Caco-2 (cell line): ENCODE measurements at regions not wholly inside any gene's neighbourhood (a gene's known extent, or its start where the extent isn't known, plus 50 kb on each side); places are given as distances from the start of the nearest gene placed in this dataset.

Experiments
- BruUV-seq: library from RNA; stranded (reverse); fragments of 400-500 nt; replicated peaks from 2 replicates; lab custom pipeline; 2021; lab: Mats Ljungman, UMichigan
- CTCF ChIA-PET: fragments of 300-600 bp; sonication (Branson Sonifier 250); formaldehyde crosslinking; loops from one replicate; lab custom pipeline; 2022; ENCODE audit warnings: antibody characterized with exemption; lab: Charles Lee
- POLR2A ChIA-PET: fragments of 300-600 bp; sonication (Branson Sonifier 250); formaldehyde crosslinking; loops from one replicate; lab custom pipeline; 2022; ENCODE audit warnings: antibody characterized with exemption; lab: Charles Lee
- DNase-seq, 2 experiments: peaks; one replicate each; pipeline versions ENCODE4 v3.0.0 to v3.0.0-alpha.2; 2020 to 2022
- H3K27me3 ChIP-seq: replicated peaks from 2 replicates; pipeline ENCODE4 v1.6.0; 2011; ENCODE audit warnings: low read length; ENCODE audit not compliant: control insufficient read depth, insufficient read depth
- H3K36me3 ChIP-seq: 2 replicates; pipeline ENCODE4 v1.5.1; 2011; ENCODE audit warnings: low read length; ENCODE audit not compliant: control insufficient read depth, insufficient read depth
- H3K4me1 ChIP-seq: fragments of 250-450 bp; sonication (Bioruptor Pico); 2 replicates; pipeline ENCODE4 v1.5.1; 2020; ENCODE audit warnings: mild to moderate bottlenecking
- H3K4me3 ChIP-seq: 2 replicates; pipeline ENCODE4 v1.5.1; 2011; ENCODE audit warnings: low read depth, mild to moderate bottlenecking, control low read depth, low read length
- H3K9me3 ChIP-seq: fragments of 250-450 bp; sonication (Bioruptor Pico); 2 replicates; pipeline ENCODE4 v1.5.1; 2020; ENCODE audit warnings: mild to moderate bottlenecking, moderate library complexity
- H3K27ac Mint-ChIP-seq: one replicate; pipeline ENCODE4 v1.8.0; 2022; ENCODE audit warnings: mixed read lengths; ENCODE audit not compliant: unreplicated experiment
- H3K27me3 Mint-ChIP-seq: one replicate; pipeline ENCODE4 v1.8.0; 2022; ENCODE audit warnings: mixed read lengths; ENCODE audit not compliant: insufficient read depth, unreplicated experiment
- H3K36me3 Mint-ChIP-seq: one replicate; pipeline ENCODE4 v1.8.0; 2022; ENCODE audit warnings: mild to moderate bottlenecking, mixed read lengths; ENCODE audit not compliant: insufficient read depth, unreplicated experiment
- H3K4me1 Mint-ChIP-seq: one replicate; pipeline ENCODE4 v1.8.0; 2022; ENCODE audit warnings: low read depth, mixed read lengths; ENCODE audit not compliant: unreplicated experiment
- H3K4me3 Mint-ChIP-seq: one replicate; pipeline ENCODE4 v1.8.0; 2022; ENCODE audit warnings: mild to moderate bottlenecking, moderate library complexity, mixed read lengths; ENCODE audit not compliant: unreplicated experiment
- H3K9me3 Mint-ChIP-seq: one replicate; pipeline ENCODE4 v1.8.0; 2022; ENCODE audit warnings: mixed read lengths; ENCODE audit not compliant: unreplicated experiment
- intact Hi-C: fragments of 100-400 bp; cut with micrococcal nuclease; formaldehyde crosslinking; loops from one replicate; pipeline ENCODE4 v1.10.0; 2022; ENCODE audit not compliant: unreplicated experiment
- TF ChIP-seq, protein P1 (sequence below), 2 experiments: fragments of 200-600 bp in 1 of 2; IDR thresholded peaks; 1 replicate in 1 of 2; 2 replicates in 1 of 2; pipeline versions ENCODE4 v1.5.1 to v1.8.0; 2011 to 2022; ENCODE audit warnings: antibody characterized with exemption in 1 of 2, control low read depth in 1 of 2, inconsistent platforms in 1 of 2, low read depth in 1 of 2, low read length in 1 of 2, mild to moderate bottlenecking in 1 of 2, moderate library complexity in 1 of 2; ENCODE audit not compliant: insufficient read depth in 1 of 2, severe bottlenecking in 1 of 2, unreplicated experiment in 1 of 2

DNA sequence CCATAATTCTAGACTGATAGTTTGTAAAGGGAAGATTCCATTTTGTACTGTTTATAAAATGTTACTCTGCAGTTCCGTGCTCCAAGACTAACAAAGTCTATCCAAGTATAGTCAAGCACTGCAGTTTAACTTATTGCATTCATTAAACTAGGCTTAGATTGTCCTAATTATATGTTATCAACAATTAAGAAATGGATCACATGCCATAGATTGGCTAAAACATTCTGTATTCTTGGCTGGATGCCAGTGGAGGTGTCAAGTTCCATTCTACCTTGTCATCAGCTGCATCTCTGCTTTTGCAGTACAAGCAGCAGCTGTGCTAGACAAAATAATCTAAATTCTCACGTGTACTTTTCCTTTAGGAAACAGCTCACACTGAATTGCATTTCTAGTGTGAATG, 69.4 kb upstream of the MEF2C start:
- peaks cover 11% of the 10 kb centered on the region for H3K27me3 Mint-ChIP-seq

DNA sequence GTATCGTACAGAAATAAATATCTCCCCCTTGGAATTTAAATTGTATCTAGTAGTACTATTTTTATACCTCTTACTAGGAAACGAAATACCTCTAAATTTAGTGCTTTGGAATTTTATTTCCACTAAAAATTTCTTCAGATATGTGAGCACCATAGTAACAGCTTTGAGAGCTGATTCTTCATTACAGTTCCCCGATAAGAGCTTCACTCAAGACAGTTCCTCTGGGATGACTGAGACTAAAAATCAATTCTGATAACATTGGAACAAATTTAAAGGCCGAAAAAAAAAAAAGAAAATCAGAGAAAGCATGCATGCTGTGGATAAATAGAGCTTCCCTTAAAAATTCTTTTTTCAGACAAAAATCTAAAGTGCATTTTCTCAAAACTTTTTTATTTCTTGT, 68.5 kb upstream of the MEF2C start:
- Mint-ChIP-seq H3K9me3 (no peaks in the 10 kb centered on the region), H3K4me1 (no peaks in the 10 kb centered on the region), H3K36me3 (no peaks in the 10 kb centered on the region), H3K27ac (no peak overlapping the region), H3K27me3 (peaks cover 11% of the 10 kb centered on the region), H3K4me3 (no peak overlapping the region)
- Histone ChIP-seq H3K9me3 (no peaks in the 10 kb centered on the region), H3K36me3 (no peaks in the 10 kb centered on the region), H3K4me3 (no peak overlapping the region), H3K4me1 (no peaks in the 10 kb centered on the region), H3K27me3 (no peaks in the 10 kb centered on the region; the same call in 1 of the 2 replicates)
- POLR2A ChIA-PET, result no interaction called here
- DNase-seq, result no peak
- CTCF ChIA-PET, result no interaction called here
- intact Hi-C loops, result no loop called here
- TF ChIP-seq, protein P1, sequence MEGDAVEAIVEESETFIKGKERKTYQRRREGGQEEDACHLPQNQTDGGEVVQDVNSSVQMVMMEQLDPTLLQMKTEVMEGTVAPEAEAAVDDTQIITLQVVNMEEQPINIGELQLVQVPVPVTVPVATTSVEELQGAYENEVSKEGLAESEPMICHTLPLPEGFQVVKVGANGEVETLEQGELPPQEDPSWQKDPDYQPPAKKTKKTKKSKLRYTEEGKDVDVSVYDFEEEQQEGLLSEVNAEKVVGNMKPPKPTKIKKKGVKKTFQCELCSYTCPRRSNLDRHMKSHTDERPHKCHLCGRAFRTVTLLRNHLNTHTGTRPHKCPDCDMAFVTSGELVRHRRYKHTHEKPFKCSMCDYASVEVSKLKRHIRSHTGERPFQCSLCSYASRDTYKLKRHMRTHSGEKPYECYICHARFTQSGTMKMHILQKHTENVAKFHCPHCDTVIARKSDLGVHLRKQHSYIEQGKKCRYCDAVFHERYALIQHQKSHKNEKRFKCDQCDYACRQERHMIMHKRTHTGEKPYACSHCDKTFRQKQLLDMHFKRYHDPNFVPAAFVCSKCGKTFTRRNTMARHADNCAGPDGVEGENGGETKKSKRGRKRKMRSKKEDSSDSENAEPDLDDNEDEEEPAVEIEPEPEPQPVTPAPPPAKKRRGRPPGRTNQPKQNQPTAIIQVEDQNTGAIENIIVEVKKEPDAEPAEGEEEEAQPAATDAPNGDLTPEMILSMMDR (IDR thresholded peaks at IDR 0.05; ENCODE audit: insufficient read depth in 1 of 2, low read depth in 1 of 2, low read length in 1 of 2, severe bottlenecking in 1 of 2, unreplicated experiment in 1 of 2), result no peak
- BruUV-seq, result no TSS peak

More for the DNA sequence above, 69.4 kb upstream of the MEF2C start:
- H3K4me1 ChIP-seq, result no peaks in the 10 kb centered on the region
- DNase-seq, result no peak
- H3K4me3 ChIP-seq, result no peak overlapping the region
- Mint-ChIP-seq H3K9me3 (no peaks in the 10 kb centered on the region), H3K4me3 (no peak overlapping the region), H3K36me3 (no peaks in the 10 kb centered on the region), H3K4me1 (no peaks in the 10 kb centered on the region), H3K27ac (no peak overlapping the region)
- TF ChIP-seq, protein P1 (IDR thresholded peaks at IDR 0.05; ENCODE audit: insufficient read depth in 1 of 2, low read depth in 1 of 2, low read length in 1 of 2, severe bottlenecking in 1 of 2, unreplicated experiment in 1 of 2), result no peak
- POLR2A ChIA-PET, result no interaction called here
- no peaks in the 10 kb centered on the region for H3K9me3 ChIP-seq
- H3K36me3 ChIP-seq, result no peaks in the 10 kb centered on the region
- intact Hi-C loops, result no loop called here
- BruUV-seq, result no TSS peak
- CTCF ChIA-PET, result no interaction called here
- H3K27me3 ChIP-seq, result no peaks in the 10 kb centered on the region; the same call in 1 of the 2 replicates

DNA sequence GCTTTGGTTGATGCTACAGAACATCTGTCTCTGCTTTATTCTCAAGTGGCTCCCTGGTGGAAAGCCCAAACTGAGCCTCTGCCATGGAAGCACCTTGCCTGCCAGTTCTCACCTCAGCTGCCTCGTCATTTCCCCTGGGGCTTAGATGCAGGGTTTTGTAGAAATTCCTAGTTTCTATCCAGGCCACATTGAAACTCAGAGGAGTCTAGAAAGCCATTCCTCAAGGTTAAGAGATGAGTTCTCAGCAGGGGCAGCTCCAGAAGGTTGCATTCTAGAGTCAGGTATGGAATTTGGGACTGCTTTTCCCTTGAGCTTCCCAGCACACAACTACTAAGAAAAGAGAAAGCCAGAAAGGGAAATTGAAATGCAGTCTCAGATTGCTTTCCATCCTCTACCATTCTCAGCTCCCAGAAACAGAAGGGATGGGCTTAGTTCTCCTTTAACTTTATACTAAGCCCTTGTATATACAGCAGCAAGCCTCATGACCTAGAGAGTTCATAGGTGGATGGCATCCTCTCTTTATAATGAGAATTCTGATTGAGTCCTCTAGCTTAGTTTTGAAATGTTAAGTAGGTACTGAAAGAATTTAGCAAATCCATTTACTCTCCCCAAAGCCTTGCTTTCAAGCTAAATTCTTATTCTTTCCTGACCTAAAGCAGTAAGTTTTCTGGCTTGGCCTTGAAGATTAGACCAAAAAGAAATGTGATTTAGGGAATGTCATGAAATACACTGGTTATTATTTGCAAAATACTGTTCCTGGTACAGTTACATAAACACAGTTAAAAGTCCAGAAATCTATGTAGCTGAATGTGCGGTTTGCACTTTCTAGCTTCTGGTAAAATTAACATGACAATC, 66.0 kb upstream of the MEF2C start:
- H3K4me3 Mint-ChIP-seq, result no peak overlapping the region
- DNase-seq, result no peak
- TF ChIP-seq, protein P1 (IDR thresholded peaks at IDR 0.05; ENCODE audit: insufficient read depth in 1 of 2, low read depth in 1 of 2, low read length in 1 of 2, severe bottlenecking in 1 of 2, unreplicated experiment in 1 of 2), result no peak
- Histone ChIP-seq H3K9me3 (no peaks in the 10 kb centered on the region), H3K36me3 (no peaks in the 10 kb centered on the region), H3K4me3 (no peak overlapping the region), H3K27me3 (no peaks in the 10 kb centered on the region), H3K4me1 (no peaks in the 10 kb centered on the region)
- no peaks in the 10 kb centered on the region for H3K4me1 Mint-ChIP-seq
- H3K27me3 Mint-ChIP-seq, result peaks cover 13% of the 10 kb centered on the region
- ChIA-PET POLR2A (no interaction called here), CTCF (no interaction called here)
- H3K36me3 Mint-ChIP-seq, result no peaks in the 10 kb centered on the region
- intact Hi-C loops, result no loop called here
- no peak overlapping the region for H3K27ac Mint-ChIP-seq
- BruUV-seq, result no TSS peak
- no peaks in the 10 kb centered on the region for H3K9me3 Mint-ChIP-seq
